Stomach (tissue), 8 donors: ENCODE measurements at regions not wholly inside any gene's neighbourhood (a gene's known extent, or its start where the extent isn't known, plus 50 kb on each side); places are given as distances from the start of the nearest gene placed in this dataset.

Experiments used
- DNase-seq, 2 donors: peaks; one replicate each; pipeline versions ENCODE4 v3.0.0 to v3.0.0-alpha.2; 2013 to 2019
- H3K27ac ChIP-seq, 5 donors: fragments of 200-600 bp in 4 of 5; sonication (generic) in 4 of 5; one replicate each; pipeline ENCODE4 v1.5.1; 2013 to 2019; ENCODE audit warnings: mild to moderate bottlenecking in 1 of 5, moderate library complexity in 1 of 5
- H3K27me3 ChIP-seq, 3 donors: fragments of 200-600 bp; sonication (generic); one replicate each; pipeline ENCODE4 v1.5.1; 2017 to 2019; ENCODE audit warnings: mixed run types in 1 of 3
- H3K36me3 ChIP-seq, 4 donors: fragments of 200-600 bp; sonication (generic); 1 replicate in 3 of 4; 2 replicates in 1 of 4; pipeline ENCODE4 v1.5.1; 2016 to 2019
- H3K4me1 ChIP-seq, 4 donors: fragments of 200-600 bp; sonication (generic); one replicate each; pipeline ENCODE4 v1.5.1; 2016 to 2019
- H3K4me3 ChIP-seq, 4 donors: fragments of 200-600 bp; sonication (generic) in 3 of 4; one replicate each; pipeline ENCODE4 v1.5.1; 2016 to 2019; ENCODE audit warnings: mild to moderate bottlenecking in 1 of 4
- H3K9me3 ChIP-seq, 4 donors: fragments of 200-600 bp; sonication (generic); one replicate each; pipeline ENCODE4 v1.5.1; 2016 to 2019
- EP300 ChIP-seq: sonication (generic); formaldehyde crosslinking; IDR thresholded peaks from one replicate; pipeline ENCODE4 v1.6.1; 2017; ENCODE audit warnings: antibody characterized with exemption
- POLR2A ChIP-seq, 4 donors: fragments of 450-650 bp; IDR thresholded peaks; one replicate each; pipeline ENCODE4 v1.6.1; 2016; ENCODE audit warnings: antibody characterized with exemption in 4 of 4, control low read depth in 2 of 4, mild to moderate bottlenecking in 1 of 4, moderate library complexity in 1 of 4
- POLR2AphosphoS5 ChIP-seq, 3 donors: sonication (generic); formaldehyde crosslinking; IDR thresholded peaks; one replicate each; pipeline ENCODE4 v1.6.1; 2016; ENCODE audit warnings: antibody characterized with exemption in 3 of 3
- WGBS, 5 donors: extraction: QIAGEN DNeasy Blood & Tissue Kit in 3 of 5; methylation state at CpG; one replicate each; pipeline versions ENCODE4 v1.1.5 to v1.1.7; 2013 to 2018; 5-methylcytosine and 5-hydroxymethylcytosine counted together
- intact Hi-C: fragments of 100-400 bp; cut with DNase I; formaldehyde crosslinking; loops from one replicate; pipeline ENCODE4 v1.15.1; 2023; ENCODE audit warnings: low total_unique reads
- TF ChIP-seq, protein P1 (sequence below), 7 experiments: fragments of 450-650 bp in 4 of 7; fragments of 200-600 bp in 3 of 7; sonication (generic) in 3 of 7; IDR thresholded peaks; one replicate each; pipeline ENCODE4 v1.5.1; 2016 to 2019; ENCODE audit warnings: antibody characterized with exemption in 7 of 7, control low read depth in 2 of 7, mild to moderate bottlenecking in 1 of 7
- donor health status: healthy with polysubstance abuse.
- donor health status: Bipolar disorder and iron deficiency.
- donor health status: healthy.

DNA sequence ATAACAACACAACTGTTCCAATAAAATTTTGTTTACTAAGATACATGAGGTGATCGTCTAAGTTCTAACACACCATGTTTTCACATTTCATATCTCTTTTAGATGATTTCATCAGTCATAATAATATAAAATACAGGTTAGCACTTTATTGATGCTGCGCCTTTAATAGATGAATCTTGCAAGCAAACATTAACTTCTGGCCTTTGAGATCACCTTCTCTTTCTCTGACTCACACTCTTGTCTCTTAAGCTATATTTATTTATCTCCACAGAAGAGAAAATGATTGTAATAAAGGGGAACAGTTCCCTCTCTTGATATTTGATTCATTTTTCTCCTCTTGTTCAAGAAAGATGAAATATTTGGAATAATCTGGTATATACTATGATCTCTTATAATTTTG is 603.3 kb upstream of the POU3F3 start:
- Histone ChIP-seq H3K4me1 (no peaks in the 10 kb centered on the region), H3K27me3 (no peaks in the 10 kb centered on the region), H3K9me3 (peaks cover 0 to 7% (median 0%) of the 10 kb centered on the region in 4 donors), H3K36me3 (no peaks in the 10 kb centered on the region), H3K4me3 (no peak overlapping the region), H3K27ac (no peak overlapping the region)
- WGBS, 5 donors, result 80 to 90% (median 88%) methylated on average over 2 of the region's 2 CpGs
- DNase-seq, result no peak
- TF ChIP-seq POLR2AphosphoS5 (IDR thresholded peaks at IDR 0.05) (no peak), POLR2A (IDR thresholded peaks at IDR 0.05) (no peak), EP300 (no peak)
- TF ChIP-seq, protein P1, sequence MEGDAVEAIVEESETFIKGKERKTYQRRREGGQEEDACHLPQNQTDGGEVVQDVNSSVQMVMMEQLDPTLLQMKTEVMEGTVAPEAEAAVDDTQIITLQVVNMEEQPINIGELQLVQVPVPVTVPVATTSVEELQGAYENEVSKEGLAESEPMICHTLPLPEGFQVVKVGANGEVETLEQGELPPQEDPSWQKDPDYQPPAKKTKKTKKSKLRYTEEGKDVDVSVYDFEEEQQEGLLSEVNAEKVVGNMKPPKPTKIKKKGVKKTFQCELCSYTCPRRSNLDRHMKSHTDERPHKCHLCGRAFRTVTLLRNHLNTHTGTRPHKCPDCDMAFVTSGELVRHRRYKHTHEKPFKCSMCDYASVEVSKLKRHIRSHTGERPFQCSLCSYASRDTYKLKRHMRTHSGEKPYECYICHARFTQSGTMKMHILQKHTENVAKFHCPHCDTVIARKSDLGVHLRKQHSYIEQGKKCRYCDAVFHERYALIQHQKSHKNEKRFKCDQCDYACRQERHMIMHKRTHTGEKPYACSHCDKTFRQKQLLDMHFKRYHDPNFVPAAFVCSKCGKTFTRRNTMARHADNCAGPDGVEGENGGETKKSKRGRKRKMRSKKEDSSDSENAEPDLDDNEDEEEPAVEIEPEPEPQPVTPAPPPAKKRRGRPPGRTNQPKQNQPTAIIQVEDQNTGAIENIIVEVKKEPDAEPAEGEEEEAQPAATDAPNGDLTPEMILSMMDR (IDR thresholded peaks at IDR 0.05), result no peak
- intact Hi-C loops, result no loop called here

DNA sequence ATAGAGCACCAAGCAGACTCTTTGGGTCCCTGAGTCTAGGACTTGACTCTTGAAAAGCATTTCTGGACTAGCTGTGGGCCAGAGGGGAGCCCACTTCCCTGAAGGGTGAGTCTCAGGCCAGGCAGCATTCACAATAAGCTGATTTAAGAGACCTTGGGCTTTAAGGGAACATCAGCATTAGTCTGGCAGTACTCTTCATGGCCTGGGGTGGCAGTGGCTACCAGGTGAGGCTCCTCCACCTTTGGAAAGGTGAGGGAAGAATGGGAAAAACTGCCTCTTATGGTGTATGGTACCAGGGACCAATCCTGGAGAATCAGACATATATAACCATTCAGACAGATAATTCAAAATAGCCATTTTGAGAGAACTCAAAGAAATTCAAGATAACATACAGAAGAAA is 599.9 kb upstream of the POU3F3 start:
- no peak for DNase-seq
- H3K27ac ChIP-seq, result no peak overlapping the region
- H3K9me3 ChIP-seq, result peaks cover 0 to 13% (median 6%) of the 10 kb centered on the region in 4 donors
- TF ChIP-seq, protein P1 (IDR thresholded peaks at IDR 0.05), result no peak
- TF ChIP-seq EP300, result no peak
- TF ChIP-seq POLR2AphosphoS5 (IDR thresholded peaks at IDR 0.05), result no peak
- no peak for TF ChIP-seq POLR2A (IDR thresholded peaks at IDR 0.05)
- no peak overlapping the region for H3K4me3 ChIP-seq
- H3K36me3 ChIP-seq, result no peaks in the 10 kb centered on the region
- no peaks in the 10 kb centered on the region for H3K4me1 ChIP-seq
- no peaks in the 10 kb centered on the region for H3K27me3 ChIP-seq
- intact Hi-C loops, result no loop called here

DNA sequence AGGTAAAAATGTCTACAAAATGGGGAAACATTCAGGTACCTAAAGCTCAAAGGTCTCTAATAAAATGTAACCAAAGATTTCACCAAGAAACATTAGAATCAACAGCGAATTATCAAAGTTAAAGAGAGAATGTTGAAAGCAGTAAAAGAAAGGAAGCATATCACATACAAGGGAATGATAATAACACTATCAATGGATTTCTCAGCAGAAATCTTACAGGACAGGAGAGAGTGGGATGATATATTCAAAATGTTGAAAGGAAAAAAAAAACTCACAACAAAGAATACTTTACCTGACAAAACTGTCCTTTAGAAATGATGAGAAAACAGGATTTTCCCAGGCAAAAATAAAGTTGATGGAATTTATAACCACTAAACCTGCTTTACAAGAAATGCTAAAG is 591.2 kb upstream of the POU3F3 start:
- Histone ChIP-seq H3K27ac (no peak overlapping the region), H3K4me1 (no peaks in the 10 kb centered on the region), H3K4me3 (no peak overlapping the region), H3K9me3 (peaks cover 9 to 54% (median 51%) of the 10 kb centered on the region in 4 donors), H3K27me3 (no peaks in the 10 kb centered on the region), H3K36me3 (no peaks in the 10 kb centered on the region)
- WGBS, 5 donors, result 79 to 98% (median 89%) methylated on average over 1 of the region's 1 CpG
- intact Hi-C loops, result no loop called here
- TF ChIP-seq, protein P1 (IDR thresholded peaks at IDR 0.05), result no peak
- no peak for TF ChIP-seq POLR2A (IDR thresholded peaks at IDR 0.05)
- no peak for TF ChIP-seq POLR2AphosphoS5 (IDR thresholded peaks at IDR 0.05)
- no peak for DNase-seq

DNA sequence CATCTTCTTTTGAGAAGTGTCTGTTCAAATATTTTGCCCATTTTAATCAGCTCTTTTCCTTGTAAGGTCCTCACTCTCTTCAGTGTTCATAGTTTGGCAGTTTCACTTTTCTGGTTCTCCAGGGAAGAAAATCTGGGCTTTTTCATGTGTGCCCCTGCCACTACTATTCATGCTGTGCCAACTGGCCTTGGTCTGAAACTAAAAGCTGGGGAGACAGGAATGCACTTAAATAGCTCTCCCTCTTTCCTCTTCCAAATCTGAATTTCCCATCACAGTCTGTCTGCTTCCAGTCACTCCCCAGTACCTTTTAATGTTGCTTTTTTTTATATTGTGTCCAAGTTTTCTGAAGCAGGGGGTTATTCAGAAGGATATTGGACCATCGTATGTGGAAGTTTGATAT is 574.3 kb upstream of the POU3F3 start:
- no peaks in the 10 kb centered on the region for H3K4me1 ChIP-seq
- no peak overlapping the region for H3K27ac ChIP-seq
- H3K36me3 ChIP-seq, result no peaks in the 10 kb centered on the region
- no peaks in the 10 kb centered on the region for H3K27me3 ChIP-seq
- WGBS, 5 donors, result 63 to 90% (median 75%) methylated on average over 1 of the region's 1 CpG
- no peak overlapping the region for H3K4me3 ChIP-seq
- DNase-seq, result no peak
- TF ChIP-seq POLR2AphosphoS5 (IDR thresholded peaks at IDR 0.05) (no peak), POLR2A (IDR thresholded peaks at IDR 0.05) (no peak), EP300 (no peak)
- TF ChIP-seq, protein P1 (IDR thresholded peaks at IDR 0.05), result no peak
- intact Hi-C loops, result no loop called here
- H3K9me3 ChIP-seq, result no peaks in the 10 kb centered on the region
